GM12878 (cell line): ENCODE measurements at regions not wholly inside any gene's neighbourhood (a gene's known extent, or its start where the extent isn't known, plus 50 kb on each side); places are given as distances from the start of the nearest gene placed in this dataset.

Experiments used
- ATAC-seq: fragments of 200-7000 bp; cut with Tn5 transposase; 3 replicates; pipeline ENCODE4 v1.9.1; 2020; ENCODE audit warnings: mild to moderate bottlenecking, moderate library complexity
- BruUV-seq: library from RNA; stranded (reverse); fragments of 400-500 nt; replicated peaks from 2 replicates; lab custom pipeline; 2021; lab: Mats Ljungman, UMichigan
- CTCF ChIA-PET: fragments of 300-600 bp; sonication (Branson Sonifier 250); formaldehyde crosslinking; extraction: SDS; loops from one replicate; lab custom pipeline; 2021; ENCODE audit warnings: inconsistent platforms; lab: Yijun Ruan, JAX
- POLR2A ChIA-PET: fragments of 350-600 bp; formaldehyde crosslinking; extraction: SDS; loops from one replicate; lab custom pipeline; 2021; ENCODE audit warnings: inconsistent platforms; lab: Charles Lee
- RAD21 ChIA-PET: fragments of 300-600 bp; sonication (Branson Sonifier 250); formaldehyde crosslinking; loops from one replicate; lab custom pipeline; 2023; ENCODE audit warnings: antibody characterized with exemption; ENCODE audit not compliant: unreplicated experiment; lab: Charles Lee
- SMC1A ChIA-PET: fragments of 300-600 bp; sonication (Branson Sonifier 250); formaldehyde crosslinking; loops from one replicate; lab custom pipeline; 2023; ENCODE audit not compliant: unreplicated experiment, uncharacterized antibody; lab: Charles Lee
- DNase-seq: peaks from one replicate; pipeline ENCODE4 v3.0.0-alpha.2; 2011; ENCODE audit warnings: low read depth, low spot score
- FAIRE-seq: peaks from 3 replicates; lab custom pipeline; 2011; peaks lifted over from hg19 to GRCh38; lab: Jason Lieb, UNC
- H2AFZ ChIP-seq: 2 replicates; pipeline ENCODE4 v1.6.0; 2011; ENCODE audit warnings: low read depth, low read length, control low read depth; ENCODE audit not compliant: control insufficient read depth
- H3K27ac ChIP-seq: 2 replicates; pipeline ENCODE4 v1.5.1; 2011; ENCODE audit warnings: control low read depth; ENCODE audit not compliant: control insufficient read depth, insufficient read depth
- H3K27me3 ChIP-seq, 2 experiments: replicated peaks in 1 of 2; 2 replicates each; pipeline versions ENCODE4 v1.6.0 to v1.6.1; 2011; ENCODE audit warnings: low read length in 1 of 2; ENCODE audit not compliant: control insufficient read depth in 2 of 2, insufficient read depth in 2 of 2
- H3K36me3 ChIP-seq, 2 experiments: 2 replicates each; pipeline ENCODE4 v1.5.1; 2011; ENCODE audit warnings: low read length in 1 of 2; ENCODE audit not compliant: control insufficient read depth in 2 of 2, insufficient read depth in 2 of 2
- H3K4me1 ChIP-seq: 2 replicates; pipeline ENCODE4 v1.6.1; 2011; ENCODE audit warnings: mild to moderate bottlenecking, low read length, moderate library complexity, mixed read lengths; ENCODE audit not compliant: control insufficient read depth, insufficient read depth
- H3K4me2 ChIP-seq: 2 replicates; pipeline ENCODE4 v1.6.0; 2011; ENCODE audit warnings: control low read depth; ENCODE audit not compliant: control insufficient read depth, insufficient read depth
- H3K4me3 ChIP-seq: fragments of 200-600 bp; sonication (generic); 2 replicates; pipeline ENCODE4 v1.5.1; 2016
- H3K79me2 ChIP-seq: 2 replicates; pipeline ENCODE4 v1.6.0; 2011; ENCODE audit warnings: low read length; ENCODE audit not compliant: control insufficient read depth, insufficient read depth
- H3K9ac ChIP-seq: 2 replicates; pipeline ENCODE4 v1.8.0; 2011; ENCODE audit warnings: low read length, control low read depth, mixed read lengths; ENCODE audit not compliant: control insufficient read depth, insufficient read depth
- H3K9me3 ChIP-seq: replicated peaks from 3 replicates; pipeline ENCODE4 v1.5.1; 2011; ENCODE audit warnings: mild to moderate bottlenecking, low read length; ENCODE audit not compliant: control insufficient read depth, insufficient read depth
- H4K20me1 ChIP-seq: 2 replicates; pipeline ENCODE4 v1.6.0; 2011; ENCODE audit not compliant: control insufficient read depth, insufficient read depth
- CEBPB ChIP-seq, 2 experiments: fragments of 150-350 bp in 1 of 2; IDR thresholded peaks; 2 replicates each; pipeline ENCODE4 v1.6.1; 2012 to 2014; ENCODE audit warnings: low read depth in 2 of 2, low read length in 2 of 2, borderline replicate concordance in 1 of 2, inconsistent platforms in 1 of 2
- CREB1 ChIP-seq: IDR thresholded peaks from 2 replicates; pipeline ENCODE4 v1.6.1; 2012; ENCODE audit warnings: low read depth, mild to moderate bottlenecking, inconsistent platforms
- EED ChIP-seq: sonication (generic); IDR thresholded peaks from 2 replicates; pipeline ENCODE4 v1.6.1; 2016; ENCODE audit warnings: antibody characterized with exemption, low read depth
- HDAC2 ChIP-seq: fragments of 200-600 bp; sonication (generic); IDR thresholded peaks from 2 replicates; pipeline ENCODE4 v1.6.1; 2017
- JUNB ChIP-seq: IDR thresholded peaks from 2 replicates; pipeline ENCODE4 v1.6.1; 2016; ENCODE audit warnings: antibody characterized with exemption, mild to moderate bottlenecking
- NFXL1 ChIP-seq: fragments of 450-650 bp; IDR thresholded peaks from 2 replicates; pipeline ENCODE4 v1.6.1; 2017; ENCODE audit warnings: antibody characterized with exemption, mild to moderate bottlenecking, borderline replicate concordance
- POU2F2 ChIP-seq: IDR thresholded peaks from 3 replicates; pipeline ENCODE4 v1.6.1; 2011; ENCODE audit warnings: low read depth, mild to moderate bottlenecking, low read length, borderline replicate concordance
- RELA ChIP-seq: fragments of 450-650 bp; IDR thresholded peaks from 2 replicates; pipeline ENCODE4 v1.8.0; 2014; ENCODE audit warnings: borderline replicate concordance; ENCODE audit not compliant: partially characterized antibody
- SIX5 ChIP-seq: IDR thresholded peaks from 2 replicates; pipeline ENCODE4 v1.6.1; 2011; ENCODE audit warnings: mild to moderate bottlenecking, low read depth, low read length, moderate library complexity; ENCODE audit not compliant: severe bottlenecking
- SMARCA5 ChIP-seq: fragments of 450-650 bp; IDR thresholded peaks from 2 replicates; pipeline ENCODE4 v1.6.1; 2017; ENCODE audit warnings: mild to moderate bottlenecking
- SP1 ChIP-seq: IDR thresholded peaks from one replicate; pipeline ENCODE4 v1.6.1; 2011; ENCODE audit warnings: low read depth, low read length
- SUPT20H ChIP-seq: IDR thresholded peaks from 2 replicates; pipeline ENCODE4 v1.6.1; 2011; ENCODE audit warnings: low read depth, mild to moderate bottlenecking, low read length, moderate library complexity, borderline replicate concordance; ENCODE audit not compliant: control insufficient read depth
- SUZ12 ChIP-seq: fragments of 200-600 bp; sonication (generic); IDR thresholded peaks from one replicate; pipeline ENCODE4 v1.6.1; 2018; ENCODE audit warnings: antibody characterized with exemption, mild to moderate bottlenecking; ENCODE audit not compliant: unreplicated experiment
- WGBS: methylation state at CpG from one replicate; pipeline ENCODE4 v1.1.6; 2016; ENCODE audit warnings: low lambda C conversion rate; ENCODE audit not compliant: insufficient replicate concordance, insufficient coverage; ENCODE audit errors: missing lambda C conversion rate; 5-methylcytosine and 5-hydroxymethylcytosine counted together
- in situ Hi-C: fragments of 300-500 bp; cut with MboI; formaldehyde crosslinking; loops from 9 replicates; pipeline ENCODE4 v1.14.3; 2018; ENCODE audit warnings: mixed read lengths
- intact Hi-C: fragments of 100-400 bp; cut with micrococcal nuclease; formaldehyde crosslinking; loops from one replicate; pipeline ENCODE4 v1.14.2; 2022; ENCODE audit not compliant: unreplicated experiment
- TF ChIP-seq, protein P1 (sequence below): fragments of 450-650 bp; formaldehyde crosslinking; IDR thresholded peaks from 2 replicates; pipeline ENCODE4 v1.4.0; 2022; ENCODE audit warnings: mild to moderate bottlenecking, moderate library complexity
- TF ChIP-seq, protein P2 (sequence below): fragments of 450-650 bp; IDR thresholded peaks from 2 replicates; pipeline ENCODE4 v1.6.1; 2016; ENCODE audit warnings: mild to moderate bottlenecking
- TF ChIP-seq, protein P3 (sequence below): fragments of 450-650 bp; IDR thresholded peaks from 2 replicates; pipeline ENCODE4 v1.6.1; 2016; ENCODE audit warnings: mild to moderate bottlenecking

- DNase-seq (no peak), FAIRE-seq (no peak), ATAC-seq (no peak)
- 37% methylated on average over 4 of the region's 4 CpGs for WGBS
- Histone ChIP-seq H3K4me1 (no peaks in the 10 kb centered on the region), H3K4me3 (no peak overlapping the region), H3K9ac (no peak overlapping the region), H3K36me3 (no peaks in the 10 kb centered on the region), H4K20me1 (no peaks in the 10 kb centered on the region)
- ChIA-PET POLR2A (no interaction called here), SMC1A (no interaction called here)
- TF ChIP-seq EED (no peak), SUPT20H (no peak), SMARCA5 (no peak), CREB1 (no peak), POU2F2 (no peak), SIX5 (no peak), JUNB (no peak), RELA (no peak), CEBPB (IDR thresholded peaks at IDR 0.05; ENCODE audit: borderline replicate concordance in 1 of 2, low read depth in 2 of 2, low read length in 2 of 2) (no peak), SUZ12 (no peak), HDAC2 (no peak), SP1 (no peak), NFXL1 (no peak)
- TF ChIP-seq, protein P1, sequence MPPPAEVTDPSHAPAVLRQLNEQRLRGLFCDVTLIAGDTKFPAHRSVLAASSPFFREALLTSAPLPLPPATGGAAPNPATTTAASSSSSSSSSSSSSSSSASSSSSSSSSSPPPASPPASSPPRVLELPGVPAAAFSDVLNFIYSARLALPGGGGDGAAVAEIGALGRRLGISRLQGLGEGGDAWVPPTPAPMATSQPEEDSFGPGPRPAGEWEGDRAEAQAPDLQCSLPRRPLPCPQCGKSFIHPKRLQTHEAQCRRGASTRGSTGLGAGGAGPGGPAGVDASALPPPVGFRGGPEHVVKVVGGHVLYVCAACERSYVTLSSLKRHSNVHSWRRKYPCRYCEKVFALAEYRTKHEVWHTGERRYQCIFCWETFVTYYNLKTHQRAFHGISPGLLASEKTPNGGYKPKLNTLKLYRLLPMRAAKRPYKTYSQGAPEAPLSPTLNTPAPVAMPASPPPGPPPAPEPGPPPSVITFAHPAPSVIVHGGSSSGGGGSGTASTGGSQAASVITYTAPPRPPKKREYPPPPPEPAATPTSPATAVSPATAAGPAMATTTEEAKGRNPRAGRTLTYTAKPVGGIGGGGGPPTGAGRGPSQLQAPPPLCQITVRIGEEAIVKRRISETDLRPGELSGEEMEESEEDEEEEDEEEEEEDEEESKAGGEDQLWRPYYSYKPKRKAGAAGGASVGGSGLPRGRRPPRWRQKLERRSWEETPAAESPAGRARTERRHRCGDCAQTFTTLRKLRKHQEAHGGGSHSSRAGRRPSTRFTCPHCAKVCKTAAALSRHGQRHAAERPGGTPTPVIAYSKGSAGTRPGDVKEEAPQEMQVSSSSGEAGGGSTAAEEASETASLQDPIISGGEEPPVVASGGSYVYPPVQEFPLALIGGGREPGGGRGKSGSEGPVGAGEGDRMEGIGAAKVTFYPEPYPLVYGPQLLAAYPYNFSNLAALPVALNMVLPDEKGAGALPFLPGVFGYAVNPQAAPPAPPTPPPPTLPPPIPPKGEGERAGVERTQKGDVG (CRISPR knock-in tag): no peak
- TF ChIP-seq, protein P2, sequence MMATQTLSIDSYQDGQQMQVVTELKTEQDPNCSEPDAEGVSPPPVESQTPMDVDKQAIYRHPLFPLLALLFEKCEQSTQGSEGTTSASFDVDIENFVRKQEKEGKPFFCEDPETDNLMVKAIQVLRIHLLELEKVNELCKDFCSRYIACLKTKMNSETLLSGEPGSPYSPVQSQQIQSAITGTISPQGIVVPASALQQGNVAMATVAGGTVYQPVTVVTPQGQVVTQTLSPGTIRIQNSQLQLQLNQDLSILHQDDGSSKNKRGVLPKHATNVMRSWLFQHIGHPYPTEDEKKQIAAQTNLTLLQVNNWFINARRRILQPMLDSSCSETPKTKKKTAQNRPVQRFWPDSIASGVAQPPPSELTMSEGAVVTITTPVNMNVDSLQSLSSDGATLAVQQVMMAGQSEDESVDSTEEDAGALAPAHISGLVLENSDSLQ: no peak
- TF ChIP-seq, protein P3, sequence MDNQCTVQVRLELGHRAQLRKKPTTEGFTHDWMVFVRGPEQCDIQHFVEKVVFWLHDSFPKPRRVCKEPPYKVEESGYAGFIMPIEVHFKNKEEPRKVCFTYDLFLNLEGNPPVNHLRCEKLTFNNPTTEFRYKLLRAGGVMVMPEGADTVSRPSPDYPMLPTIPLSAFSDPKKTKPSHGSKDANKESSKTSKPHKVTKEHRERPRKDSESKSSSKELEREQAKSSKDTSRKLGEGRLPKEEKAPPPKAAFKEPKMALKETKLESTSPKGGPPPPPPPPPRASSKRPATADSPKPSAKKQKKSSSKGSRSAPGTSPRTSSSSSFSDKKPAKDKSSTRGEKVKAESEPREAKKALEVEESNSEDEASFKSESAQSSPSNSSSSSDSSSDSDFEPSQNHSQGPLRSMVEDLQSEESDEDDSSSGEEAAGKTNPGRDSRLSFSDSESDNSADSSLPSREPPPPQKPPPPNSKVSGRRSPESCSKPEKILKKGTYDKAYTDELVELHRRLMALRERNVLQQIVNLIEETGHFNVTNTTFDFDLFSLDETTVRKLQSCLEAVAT: no peak
- TF ChIP-seq, all 136 proteins: peak for 0
- no TSS peak for BruUV-seq
- no peaks in the 10 kb centered on the region for H3K27me3 ChIP-seq
- in situ Hi-C loops (no loop called here), intact Hi-C loops (no loop called here)
- H3K4me2 ChIP-seq: no peak overlapping the region
- RAD21 ChIA-PET: no interaction called here
- CTCF ChIA-PET: no interaction called here
- no peak overlapping the region for H3K27ac ChIP-seq
- no peaks in the 10 kb centered on the region for H3K9me3 ChIP-seq
- no peaks in the 10 kb centered on the region for H3K79me2 ChIP-seq
- no peak overlapping the region for H2AFZ ChIP-seq
Observed at GRCh38 chr3:80350771-80351170, 583.0 kb upstream of the ROBO1 start.
